ENCODE measurements at regions not wholly inside any gene's neighbourhood (a gene's known extent, or its start where the extent isn't known, plus 50 kb on each side); places are given as distances from the start of the nearest gene placed in this dataset.
"Not testable (repeated sequence)": the region's sequence is repeated elsewhere in the genome, so short reads cannot be mapped to it uniquely, and the experiment has no call there.

DNA sequence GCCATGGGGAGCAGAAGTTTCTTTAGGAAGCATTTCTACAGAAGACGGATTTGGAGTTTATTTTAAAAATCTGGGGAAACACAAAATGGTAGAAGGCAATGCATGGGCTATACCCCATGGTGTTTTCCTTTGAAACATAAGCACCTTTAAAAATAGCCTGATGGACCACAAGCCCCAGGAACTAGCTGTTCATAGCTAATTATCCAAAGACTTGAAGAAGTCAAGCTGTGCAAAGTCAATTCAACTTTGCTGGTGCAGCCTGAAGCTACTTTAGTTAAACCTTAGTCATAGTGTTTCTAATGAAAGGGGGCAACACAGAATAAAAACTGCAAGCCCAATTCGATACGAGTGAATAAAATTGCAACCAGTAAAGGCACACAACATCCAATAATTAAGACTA lies 732.5 kb downstream of the GALC start:
- Histone ChIP-seq H3K9me3 (no peaks in the 10 kb centered on the region), H3K4me3 (no peak overlapping the region), H3K36me3 (no peaks in the 10 kb centered on the region), H3K27me3 (no peaks in the 10 kb centered on the region), H3K27ac (replicated peaks in 1 of 4) (no peak overlapping the region), H3K4me1 (no peaks in the 10 kb centered on the region)
- 75% methylated on average over 3 of the region's 3 CpGs for WGBS
- intact Hi-C loops (cut with DNase I): no loop called here
- no peak for DNase-seq (ENCODE audit: extremely low spot score)
- TF ChIP-seq EP300 (IDR thresholded peaks at IDR 0.05): no peak
- TF ChIP-seq POLR2AphosphoS5 (IDR thresholded peaks at IDR 0.05): no peak
- TF ChIP-seq, protein P1, sequence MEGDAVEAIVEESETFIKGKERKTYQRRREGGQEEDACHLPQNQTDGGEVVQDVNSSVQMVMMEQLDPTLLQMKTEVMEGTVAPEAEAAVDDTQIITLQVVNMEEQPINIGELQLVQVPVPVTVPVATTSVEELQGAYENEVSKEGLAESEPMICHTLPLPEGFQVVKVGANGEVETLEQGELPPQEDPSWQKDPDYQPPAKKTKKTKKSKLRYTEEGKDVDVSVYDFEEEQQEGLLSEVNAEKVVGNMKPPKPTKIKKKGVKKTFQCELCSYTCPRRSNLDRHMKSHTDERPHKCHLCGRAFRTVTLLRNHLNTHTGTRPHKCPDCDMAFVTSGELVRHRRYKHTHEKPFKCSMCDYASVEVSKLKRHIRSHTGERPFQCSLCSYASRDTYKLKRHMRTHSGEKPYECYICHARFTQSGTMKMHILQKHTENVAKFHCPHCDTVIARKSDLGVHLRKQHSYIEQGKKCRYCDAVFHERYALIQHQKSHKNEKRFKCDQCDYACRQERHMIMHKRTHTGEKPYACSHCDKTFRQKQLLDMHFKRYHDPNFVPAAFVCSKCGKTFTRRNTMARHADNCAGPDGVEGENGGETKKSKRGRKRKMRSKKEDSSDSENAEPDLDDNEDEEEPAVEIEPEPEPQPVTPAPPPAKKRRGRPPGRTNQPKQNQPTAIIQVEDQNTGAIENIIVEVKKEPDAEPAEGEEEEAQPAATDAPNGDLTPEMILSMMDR (IDR thresholded peaks at IDR 0.05): no peak
- TF ChIP-seq POLR2A (IDR thresholded peaks at IDR 0.05; ENCODE audit: low read depth): no peak

DNA sequence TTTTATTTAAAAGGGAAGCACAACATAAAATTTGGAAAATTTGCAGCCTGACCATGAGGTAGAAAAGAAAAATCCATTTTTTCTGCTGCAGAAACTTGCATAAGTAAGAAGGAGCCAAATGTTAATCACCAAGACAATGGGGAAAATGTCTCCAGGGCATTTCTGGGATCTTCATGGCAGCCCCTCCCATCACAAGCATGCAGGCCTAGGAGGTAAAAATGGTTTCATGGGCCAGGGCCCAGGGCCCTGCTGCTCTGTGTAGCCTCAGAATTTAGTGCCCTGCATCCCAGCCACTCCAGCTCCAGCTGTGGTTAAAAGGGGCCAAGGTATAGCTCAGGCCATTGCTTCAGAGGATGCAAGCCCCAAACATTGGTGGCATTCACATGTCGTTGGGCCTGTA lies 735.6 kb downstream of the GALC start:
- H3K9me3 ChIP-seq: no peaks in the 10 kb centered on the region
- H3K27me3 ChIP-seq: no peaks in the 10 kb centered on the region
- no peaks in the 10 kb centered on the region for H3K4me1 ChIP-seq
- no peak overlapping the region for H3K27ac ChIP-seq (replicated peaks in 1 of 4)
- no peak for DNase-seq (ENCODE audit: extremely low spot score)
- intact Hi-C loops (cut with DNase I): no loop called here
- no peaks in the 10 kb centered on the region for H3K36me3 ChIP-seq
- TF ChIP-seq, protein P1 (IDR thresholded peaks at IDR 0.05): no peak
- TF ChIP-seq POLR2AphosphoS5 (IDR thresholded peaks at IDR 0.05) (no peak), EP300 (IDR thresholded peaks at IDR 0.05) (no peak), POLR2A (IDR thresholded peaks at IDR 0.05; ENCODE audit: low read depth) (no peak)
- 67% methylated on average over 1 of the region's 1 CpG for WGBS
- no peak overlapping the region for H3K4me3 ChIP-seq

DNA sequence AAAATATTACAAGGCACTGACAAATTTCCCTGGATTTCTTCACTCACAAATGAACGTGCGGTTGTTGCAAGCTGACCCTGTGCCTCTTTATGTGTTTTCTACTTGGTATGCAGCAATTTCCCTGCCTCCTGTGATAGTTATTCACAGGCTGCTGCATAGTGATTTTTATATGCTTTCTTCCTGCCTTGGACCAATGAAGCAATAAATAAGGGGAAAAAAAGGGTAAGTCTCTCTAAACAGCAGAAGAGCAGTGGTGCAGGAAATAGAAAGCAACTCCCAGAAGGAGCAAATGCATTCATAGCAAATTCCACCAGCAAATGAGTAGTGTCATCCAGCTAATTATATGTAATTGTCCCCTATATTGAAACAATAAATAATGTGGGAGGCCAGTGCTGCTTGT lies 737.9 kb downstream of the GALC start:
- DNase-seq (ENCODE audit: extremely low spot score): no peak
- Histone ChIP-seq H3K4me1 (no peaks in the 10 kb centered on the region), H3K9me3 (no peaks in the 10 kb centered on the region), H3K27ac (replicated peaks in 1 of 4) (no peak overlapping the region), H3K36me3 (no peaks in the 10 kb centered on the region), H3K27me3 (no peaks in the 10 kb centered on the region), H3K4me3 (no peak overlapping the region)
- WGBS: 85% methylated on average over 2 of the region's 2 CpGs
- intact Hi-C loops (cut with DNase I): no loop called here
- no peak for TF ChIP-seq EP300 (IDR thresholded peaks at IDR 0.05)
- TF ChIP-seq, protein P1 (IDR thresholded peaks at IDR 0.05): no peak
- no peak for TF ChIP-seq POLR2AphosphoS5 (IDR thresholded peaks at IDR 0.05)

DNA sequence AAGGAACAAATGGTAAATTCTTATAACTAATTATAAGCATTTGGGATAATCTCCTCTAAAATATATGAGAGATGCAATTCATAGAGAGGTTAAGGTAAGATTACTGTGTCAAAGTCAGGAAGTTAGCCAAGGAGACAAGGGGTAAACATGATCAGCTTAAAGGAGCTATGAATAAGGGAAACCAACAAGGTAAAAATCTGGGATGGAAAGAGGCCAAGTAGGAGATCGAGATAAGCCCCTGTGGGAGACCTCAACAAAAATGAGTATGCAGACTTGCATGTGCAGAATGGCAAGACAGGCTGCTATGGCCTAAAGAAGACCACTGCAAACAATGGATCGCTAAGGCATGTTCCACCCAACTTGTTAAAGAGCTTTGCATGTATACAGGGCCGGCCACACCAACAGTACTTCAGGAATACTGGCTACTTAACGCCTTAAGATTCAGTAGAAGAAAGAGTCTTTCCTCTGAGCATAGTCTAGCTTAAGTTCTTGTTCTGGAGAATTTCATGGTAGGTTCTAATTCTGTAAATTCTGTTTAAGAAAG lies 738.6 kb downstream of the GALC start:
- WGBS: 63% methylated on average over 4 of the region's 4 CpGs
- Histone ChIP-seq H3K4me3 (no peak overlapping the region), H3K27ac (replicated peaks in 1 of 4) (no peak overlapping the region), H3K4me1 (no peaks in the 10 kb centered on the region), H3K9me3 (no peaks in the 10 kb centered on the region), H3K36me3 (no peaks in the 10 kb centered on the region), H3K27me3 (no peaks in the 10 kb centered on the region)
- no peak for DNase-seq (ENCODE audit: extremely low spot score)
- intact Hi-C loops (cut with DNase I): no loop called here
- TF ChIP-seq POLR2A (IDR thresholded peaks at IDR 0.05; ENCODE audit: low read depth): no peak

DNA sequence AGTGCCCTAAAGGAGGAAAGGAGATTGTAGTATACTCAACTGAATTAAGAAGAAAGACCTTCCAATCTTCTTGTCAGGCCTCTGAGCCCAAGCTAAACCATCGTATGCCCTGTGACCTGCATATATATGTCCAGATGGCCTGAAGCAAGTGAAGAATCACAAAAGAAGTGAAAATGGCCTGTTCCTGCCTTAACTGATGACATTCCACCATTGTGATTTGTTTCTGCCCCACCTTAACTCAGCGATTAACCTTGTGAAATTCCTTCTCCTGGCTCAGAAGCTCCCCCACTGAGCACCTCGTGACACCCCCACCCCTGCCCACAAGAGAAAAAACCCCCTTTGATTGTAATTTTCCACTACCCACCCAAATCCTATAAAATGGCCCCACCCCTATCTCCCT lies 739.2 kb downstream of the GALC start:
- intact Hi-C loops (cut with DNase I); H3K9me3 ChIP-seq; H3K36me3 ChIP-seq; H3K27me3 ChIP-seq; DNase-seq (ENCODE audit: extremely low spot score); H3K27ac ChIP-seq (replicated peaks in 1 of 4); H3K4me3 ChIP-seq; H3K4me1 ChIP-seq: not testable (repeated sequence)
- 86% methylated on average over 3 of the region's 3 CpGs for WGBS

DNA sequence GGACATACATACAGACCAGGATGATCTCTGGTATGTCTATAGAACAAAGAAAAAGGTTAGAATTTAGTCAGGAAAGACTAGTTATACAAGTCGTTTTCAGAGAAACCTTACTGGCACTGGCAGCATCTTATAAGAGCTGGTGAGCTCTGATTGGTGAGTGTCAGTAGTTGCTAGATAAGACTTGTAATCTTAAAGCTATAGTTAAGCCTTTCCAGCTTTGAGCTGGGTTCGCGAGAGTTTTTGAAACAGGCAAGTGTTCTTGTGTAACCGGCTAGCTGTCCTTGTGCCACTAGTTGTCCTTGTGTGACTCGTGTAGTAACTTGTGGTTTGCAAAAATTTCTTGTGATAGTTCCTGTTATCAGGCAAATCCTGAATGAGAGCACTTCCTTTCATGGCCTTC lies 740.9 kb downstream of the GALC start:
- H3K4me1 ChIP-seq: no peaks in the 10 kb centered on the region
- WGBS: 83% methylated on average over 5 of the region's 5 CpGs
- H3K27me3 ChIP-seq: no peaks in the 10 kb centered on the region
- H3K27ac ChIP-seq (replicated peaks in 1 of 4): no peak overlapping the region
- intact Hi-C loops (cut with DNase I): no loop called here
- TF ChIP-seq POLR2AphosphoS5 (IDR thresholded peaks at IDR 0.05) (no peak), EP300 (IDR thresholded peaks at IDR 0.05) (no peak), POLR2A (IDR thresholded peaks at IDR 0.05; ENCODE audit: low read depth) (no peak)
- TF ChIP-seq, protein P1 (IDR thresholded peaks at IDR 0.05): no peak
- H3K9me3 ChIP-seq: no peaks in the 10 kb centered on the region
- no peak overlapping the region for H3K4me3 ChIP-seq
- DNase-seq (ENCODE audit: extremely low spot score): no peak
- H3K36me3 ChIP-seq: no peaks in the 10 kb centered on the region
